Stomach (tissue), 8 donors: ENCODE measurements at regions not wholly inside any gene's neighbourhood (a gene's known extent, or its start where the extent isn't known, plus 50 kb on each side); places are given as distances from the start of the nearest gene placed in this dataset.

Experiments
- DNase-seq, 2 donors: peaks; one replicate each; pipeline versions ENCODE4 v3.0.0 to v3.0.0-alpha.2; 2013 to 2019
- H3K27ac ChIP-seq, 5 donors: fragments of 200-600 bp in 4 of 5; sonication (generic) in 4 of 5; one replicate each; pipeline ENCODE4 v1.5.1; 2013 to 2019; ENCODE audit warnings: mild to moderate bottlenecking in 1 of 5, moderate library complexity in 1 of 5
- H3K27me3 ChIP-seq, 3 donors: fragments of 200-600 bp; sonication (generic); one replicate each; pipeline ENCODE4 v1.5.1; 2017 to 2019; ENCODE audit warnings: mixed run types in 1 of 3
- H3K36me3 ChIP-seq, 4 donors: fragments of 200-600 bp; sonication (generic); 1 replicate in 3 of 4; 2 replicates in 1 of 4; pipeline ENCODE4 v1.5.1; 2016 to 2019
- H3K4me1 ChIP-seq, 4 donors: fragments of 200-600 bp; sonication (generic); one replicate each; pipeline ENCODE4 v1.5.1; 2016 to 2019
- H3K4me3 ChIP-seq, 4 donors: fragments of 200-600 bp; sonication (generic) in 3 of 4; one replicate each; pipeline ENCODE4 v1.5.1; 2016 to 2019; ENCODE audit warnings: mild to moderate bottlenecking in 1 of 4
- H3K9me3 ChIP-seq, 4 donors: fragments of 200-600 bp; sonication (generic); one replicate each; pipeline ENCODE4 v1.5.1; 2016 to 2019
- CTCF ChIP-seq, 7 experiments: fragments of 450-650 bp in 4 of 7; fragments of 200-600 bp in 3 of 7; sonication (generic) in 3 of 7; IDR thresholded peaks; one replicate each; pipeline ENCODE4 v1.5.1; 2016 to 2019; ENCODE audit warnings: antibody characterized with exemption in 7 of 7, control low read depth in 2 of 7, mild to moderate bottlenecking in 1 of 7
- EP300 ChIP-seq: sonication (generic); formaldehyde crosslinking; IDR thresholded peaks from one replicate; pipeline ENCODE4 v1.6.1; 2017; ENCODE audit warnings: antibody characterized with exemption
- POLR2A ChIP-seq, 4 donors: fragments of 450-650 bp; IDR thresholded peaks; one replicate each; pipeline ENCODE4 v1.6.1; 2016; ENCODE audit warnings: antibody characterized with exemption in 4 of 4, control low read depth in 2 of 4, mild to moderate bottlenecking in 1 of 4, moderate library complexity in 1 of 4
- POLR2AphosphoS5 ChIP-seq, 3 donors: sonication (generic); formaldehyde crosslinking; IDR thresholded peaks; one replicate each; pipeline ENCODE4 v1.6.1; 2016; ENCODE audit warnings: antibody characterized with exemption in 3 of 3
- WGBS, 5 donors: extraction: QIAGEN DNeasy Blood & Tissue Kit in 3 of 5; methylation state at CpG; one replicate each; pipeline versions ENCODE4 v1.1.5 to v1.1.7; 2013 to 2018; 5-methylcytosine and 5-hydroxymethylcytosine counted together
- intact Hi-C: fragments of 100-400 bp; cut with DNase I; formaldehyde crosslinking; loops from one replicate; pipeline ENCODE4 v1.15.1; 2023; ENCODE audit warnings: low total_unique reads
- donor health status: healthy with polysubstance abuse.
- donor health status: Bipolar disorder and iron deficiency.
- donor health status: healthy.

GRCh38 chr13:81907787-81908372, 1567.0 kb upstream of the SPRY2 start:
- 41 to 55% (median 50%) methylated on average over 1 of the region's 1 CpG for WGBS, 5 donors
- H3K4me1 ChIP-seq = no peaks in the 10 kb centered on the region
- H3K27me3 ChIP-seq = no peaks in the 10 kb centered on the region
- no peak overlapping the region for H3K4me3 ChIP-seq
- no peaks in the 10 kb centered on the region for H3K36me3 ChIP-seq
- intact Hi-C loops = no loop called here
- no peak for TF ChIP-seq POLR2AphosphoS5 (IDR thresholded peaks at IDR 0.05)
- no peak for TF ChIP-seq EP300
- TF ChIP-seq CTCF (IDR thresholded peaks at IDR 0.05) = no peak
- no peak for TF ChIP-seq POLR2A (IDR thresholded peaks at IDR 0.05)
- H3K9me3 ChIP-seq = no peaks in the 10 kb centered on the region
- H3K27ac ChIP-seq = no peak overlapping the region
- DNase-seq = peak in 1 of 2 donors; percentile 7

- Histone ChIP-seq H3K4me3 (no peak overlapping the region), H3K36me3 (no peaks in the 10 kb centered on the region), H3K9me3 (peaks cover 0 to 31% (median 22%) of the 10 kb centered on the region in 4 donors), H3K4me1 (no peaks in the 10 kb centered on the region), H3K27ac (no peak overlapping the region), H3K27me3 (no peaks in the 10 kb centered on the region)
- intact Hi-C loops = no loop called here
- no peak for DNase-seq
- WGBS, 5 donors = 85 to 100% (median 91%) methylated on average over 2 of the region's 2 CpGs
- TF ChIP-seq POLR2A (IDR thresholded peaks at IDR 0.05) (no peak), POLR2AphosphoS5 (IDR thresholded peaks at IDR 0.05) (no peak), CTCF (IDR thresholded peaks at IDR 0.05) (no peak), EP300 (no peak)
Observed at GRCh38 chr13:81888855-81889254, 1547.9 kb upstream of the SPRY2 start.

GRCh38 chr13:81874681-81875661, 1534.0 kb upstream of the SPRY2 start:
- no peak for DNase-seq
- no peak for TF ChIP-seq POLR2A (IDR thresholded peaks at IDR 0.05)
- no peak for TF ChIP-seq CTCF (IDR thresholded peaks at IDR 0.05)
- no peak for TF ChIP-seq EP300
- TF ChIP-seq POLR2AphosphoS5 (IDR thresholded peaks at IDR 0.05) = no peak
- Histone ChIP-seq H3K4me3 (no peak overlapping the region), H3K36me3 (no peaks in the 10 kb centered on the region), H3K27me3 (no peaks in the 10 kb centered on the region), H3K4me1 (no peaks in the 10 kb centered on the region), H3K27ac (no peak overlapping the region), H3K9me3 (no peaks in the 10 kb centered on the region)
- intact Hi-C loops = loop anchor here (10.0 kb wide), 1 partner anchor 330 kb away; no protein-coding TSS in a partner anchor
- WGBS, 5 donors = 51 to 67% (median 57%) methylated on average over 9 to 10 of the region's 10 CpGs

GRCh38 chr13:81874253-81874652, 1533.3 kb upstream of the SPRY2 start:
- TF ChIP-seq POLR2AphosphoS5 (IDR thresholded peaks at IDR 0.05) (no peak), POLR2A (IDR thresholded peaks at IDR 0.05) (no peak), EP300 (no peak), CTCF (IDR thresholded peaks at IDR 0.05) (no peak)
- no peak overlapping the region for H3K27ac ChIP-seq
- intact Hi-C loops = loop anchor here (10.0 kb wide), 1 partner anchor 329 kb away; no protein-coding TSS in a partner anchor
- H3K9me3 ChIP-seq = no peaks in the 10 kb centered on the region
- H3K36me3 ChIP-seq = no peaks in the 10 kb centered on the region
- H3K27me3 ChIP-seq = no peaks in the 10 kb centered on the region
- H3K4me1 ChIP-seq = no peaks in the 10 kb centered on the region
- WGBS, 5 donors = 14 to 35% (median 25%) methylated on average over 4 of the region's 4 CpGs
- peak in 1 of 2 donors; percentile 8 for DNase-seq
- no peak overlapping the region for H3K4me3 ChIP-seq
